Keratinocyte (primary cell): ENCODE measurements at regions not wholly inside any gene's neighbourhood (a gene's known extent, or its start where the extent isn't known, plus 50 kb on each side); places are given as distances from the start of the nearest gene placed in this dataset.

Experiments used
- EZH2 ChIP-seq: IDR thresholded peaks from one replicate; pipeline ENCODE4 v1.6.1; 2012; ENCODE audit warnings: inconsistent platforms, mild to moderate bottlenecking, low read length, moderate library complexity
- TF ChIP-seq, protein P1 (sequence below), 3 experiments: IDR thresholded peaks in 1 of 3; conservative IDR thresholded peaks in 1 of 3; optimal IDR thresholded peaks in 1 of 3; 2 replicates in 2 of 3; 3 replicates in 1 of 3; pipeline versions ENCODE3 to v1.5.1; 2011; ENCODE audit warnings: low read length in 3 of 3, mild to moderate bottlenecking in 3 of 3, moderate library complexity in 2 of 3, control low read depth in 1 of 3, inconsistent platforms in 1 of 3; ENCODE audit not compliant: insufficient read depth in 2 of 3; ENCODE audit errors: extremely low read depth in 1 of 3

GRCh38 chr12:91703491-91704283, 442.0 kb downstream of the BTG1 start:
- TF ChIP-seq, protein P1, sequence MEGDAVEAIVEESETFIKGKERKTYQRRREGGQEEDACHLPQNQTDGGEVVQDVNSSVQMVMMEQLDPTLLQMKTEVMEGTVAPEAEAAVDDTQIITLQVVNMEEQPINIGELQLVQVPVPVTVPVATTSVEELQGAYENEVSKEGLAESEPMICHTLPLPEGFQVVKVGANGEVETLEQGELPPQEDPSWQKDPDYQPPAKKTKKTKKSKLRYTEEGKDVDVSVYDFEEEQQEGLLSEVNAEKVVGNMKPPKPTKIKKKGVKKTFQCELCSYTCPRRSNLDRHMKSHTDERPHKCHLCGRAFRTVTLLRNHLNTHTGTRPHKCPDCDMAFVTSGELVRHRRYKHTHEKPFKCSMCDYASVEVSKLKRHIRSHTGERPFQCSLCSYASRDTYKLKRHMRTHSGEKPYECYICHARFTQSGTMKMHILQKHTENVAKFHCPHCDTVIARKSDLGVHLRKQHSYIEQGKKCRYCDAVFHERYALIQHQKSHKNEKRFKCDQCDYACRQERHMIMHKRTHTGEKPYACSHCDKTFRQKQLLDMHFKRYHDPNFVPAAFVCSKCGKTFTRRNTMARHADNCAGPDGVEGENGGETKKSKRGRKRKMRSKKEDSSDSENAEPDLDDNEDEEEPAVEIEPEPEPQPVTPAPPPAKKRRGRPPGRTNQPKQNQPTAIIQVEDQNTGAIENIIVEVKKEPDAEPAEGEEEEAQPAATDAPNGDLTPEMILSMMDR (optimal IDR thresholded peaks at IDR 0.05 in 1 of 3, IDR thresholded peaks at IDR 0.05 in 1 of 3, conservative IDR thresholded peaks at IDR 0.05 in 1 of 3; ENCODE audit: extremely low read depth in 1 of 3, insufficient read depth in 2 of 3, low read length in 3 of 3), result no peak
- TF ChIP-seq EZH2, result no peak
